ENCODE measurements at regions not wholly inside any gene's neighbourhood (a gene's known extent, or its start where the extent isn't known, plus 50 kb on each side); places are given as distances from the start of the nearest gene placed in this dataset.

GRCh38 chr1:55635856-55636255, 420.7 kb upstream of the USP24 start:
- TF ChIP-seq ZNF274 (IDR thresholded peaks at IDR 0.05; ENCODE audit: borderline replicate concordance, extremely low read depth, low read length): no peak
- TF ChIP-seq NRF1 (IDR thresholded peaks at IDR 0.05; ENCODE audit: low read depth, low read length): no peak
- TF ChIP-seq TBP (IDR thresholded peaks at IDR 0.05; ENCODE audit: low read depth, low read length): no peak
- no peak for TF ChIP-seq TEAD4 (IDR thresholded peaks at IDR 0.05; ENCODE audit: low read depth, low read length)
